GM10266 (cell line): ENCODE measurements at regions not wholly inside any gene's neighbourhood (a gene's known extent, or its start where the extent isn't known, plus 50 kb on each side); places are given as distances from the start of the nearest gene placed in this dataset.
"Not testable (repeated sequence)": the region's sequence is repeated elsewhere in the genome, so short reads cannot be mapped to it uniquely, and the experiment has no call there.

ENCODE experiments used
- DNase-seq: peaks from one replicate; pipeline ENCODE4 v3.0.0; 2012; ENCODE audit errors: extremely low spot score
- TF ChIP-seq, protein P1 (sequence below): IDR thresholded peaks from 2 replicates; pipeline ENCODE4 v1.5.1; 2012; ENCODE audit warnings: mild to moderate bottlenecking, low read depth; ENCODE audit not compliant: control insufficient read depth, insufficient read depth; ENCODE audit errors: missing control alignments

DNA sequence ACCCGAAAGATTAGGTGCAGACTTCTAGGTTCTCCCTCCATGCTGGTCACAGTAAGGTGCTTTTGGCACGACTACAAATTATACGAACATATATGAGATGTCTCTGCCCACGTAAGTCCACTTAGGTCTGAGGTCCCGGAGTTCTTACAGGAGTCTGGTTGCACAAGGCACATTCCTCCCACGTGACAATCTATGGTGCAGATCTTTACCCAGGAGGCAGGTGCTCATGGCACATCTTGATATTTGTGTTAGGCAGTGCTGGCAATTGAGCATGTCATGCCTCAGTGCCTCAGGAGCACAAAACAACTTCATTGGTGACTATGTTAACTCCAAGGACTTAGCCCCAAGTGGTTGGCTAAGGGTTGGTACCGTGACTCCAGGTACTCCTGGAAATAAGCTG lies 92.0 kb upstream of the AMN1 start:
- no peak for DNase-seq

GRCh38 chr12:31819427-31819826 lies 90.6 kb upstream of the AMN1 start:
- DNase-seq = no peak
- TF ChIP-seq, protein P1, sequence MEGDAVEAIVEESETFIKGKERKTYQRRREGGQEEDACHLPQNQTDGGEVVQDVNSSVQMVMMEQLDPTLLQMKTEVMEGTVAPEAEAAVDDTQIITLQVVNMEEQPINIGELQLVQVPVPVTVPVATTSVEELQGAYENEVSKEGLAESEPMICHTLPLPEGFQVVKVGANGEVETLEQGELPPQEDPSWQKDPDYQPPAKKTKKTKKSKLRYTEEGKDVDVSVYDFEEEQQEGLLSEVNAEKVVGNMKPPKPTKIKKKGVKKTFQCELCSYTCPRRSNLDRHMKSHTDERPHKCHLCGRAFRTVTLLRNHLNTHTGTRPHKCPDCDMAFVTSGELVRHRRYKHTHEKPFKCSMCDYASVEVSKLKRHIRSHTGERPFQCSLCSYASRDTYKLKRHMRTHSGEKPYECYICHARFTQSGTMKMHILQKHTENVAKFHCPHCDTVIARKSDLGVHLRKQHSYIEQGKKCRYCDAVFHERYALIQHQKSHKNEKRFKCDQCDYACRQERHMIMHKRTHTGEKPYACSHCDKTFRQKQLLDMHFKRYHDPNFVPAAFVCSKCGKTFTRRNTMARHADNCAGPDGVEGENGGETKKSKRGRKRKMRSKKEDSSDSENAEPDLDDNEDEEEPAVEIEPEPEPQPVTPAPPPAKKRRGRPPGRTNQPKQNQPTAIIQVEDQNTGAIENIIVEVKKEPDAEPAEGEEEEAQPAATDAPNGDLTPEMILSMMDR = no peak

More for the DNA sequence above, 92.0 kb upstream of the AMN1 start:
- TF ChIP-seq, protein P1 = no peak

DNA sequence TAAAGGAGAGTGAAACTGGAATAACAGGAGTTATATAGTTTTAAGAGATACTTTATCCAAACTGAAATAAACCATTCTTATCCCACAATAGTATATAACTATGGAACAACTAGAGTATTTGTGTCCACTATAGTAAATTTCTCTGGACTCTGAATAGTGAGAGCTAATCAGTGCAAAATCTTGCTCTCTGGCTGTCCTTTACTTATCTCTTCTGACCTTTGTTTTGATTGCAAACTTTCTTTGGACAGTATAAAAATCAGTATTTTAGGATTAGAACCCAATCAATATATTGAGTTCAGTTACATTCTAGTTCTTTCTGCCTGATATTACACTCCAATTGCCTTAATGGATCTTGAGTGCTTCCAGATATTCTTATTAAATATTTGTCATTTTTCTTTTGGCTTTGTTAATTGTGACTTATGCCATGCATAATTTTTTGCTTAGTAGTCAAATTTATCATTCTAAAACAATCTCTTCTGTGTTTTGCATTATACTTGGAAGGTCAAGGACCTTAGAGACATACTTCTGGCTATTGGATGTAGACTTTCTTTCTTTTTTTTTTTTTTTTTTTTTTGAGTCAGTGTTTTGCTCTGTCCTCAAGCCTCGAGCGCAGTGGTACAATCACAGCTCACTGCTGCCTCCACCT lies 89.9 kb upstream of the AMN1 start:
- TF ChIP-seq, protein P1 = no peak
- DNase-seq = no peak

DNA sequence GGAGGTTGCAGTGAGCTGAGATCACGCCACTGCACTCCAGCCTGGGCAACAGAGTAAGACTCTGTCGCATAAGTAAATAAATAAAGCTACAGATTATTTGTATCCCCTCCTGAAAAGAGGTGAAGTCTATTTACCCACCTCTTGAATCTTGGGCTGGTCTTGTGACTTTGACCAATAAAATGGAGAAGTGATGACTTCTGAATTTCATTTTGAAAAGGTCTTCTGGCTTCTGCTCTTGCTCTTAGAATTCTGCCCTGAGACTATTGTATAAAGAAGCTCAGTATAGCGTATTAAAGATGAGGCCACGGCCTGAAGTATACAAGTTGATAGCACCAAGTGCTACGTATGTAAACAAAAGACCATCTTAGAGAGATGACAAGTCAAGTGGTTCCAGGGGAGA lies 88.3 kb upstream of the AMN1 start:
- DNase-seq = no peak
- TF ChIP-seq, protein P1 = no peak

GRCh38 chr12:31815096-31815495 lies 86.3 kb upstream of the AMN1 start:
- TF ChIP-seq, protein P1 = no peak
- no peak for DNase-seq

GRCh38 chr12:31813305-31813704 lies 84.5 kb upstream of the AMN1 start:
- TF ChIP-seq, protein P1 = no peak
- no peak for DNase-seq

DNA sequence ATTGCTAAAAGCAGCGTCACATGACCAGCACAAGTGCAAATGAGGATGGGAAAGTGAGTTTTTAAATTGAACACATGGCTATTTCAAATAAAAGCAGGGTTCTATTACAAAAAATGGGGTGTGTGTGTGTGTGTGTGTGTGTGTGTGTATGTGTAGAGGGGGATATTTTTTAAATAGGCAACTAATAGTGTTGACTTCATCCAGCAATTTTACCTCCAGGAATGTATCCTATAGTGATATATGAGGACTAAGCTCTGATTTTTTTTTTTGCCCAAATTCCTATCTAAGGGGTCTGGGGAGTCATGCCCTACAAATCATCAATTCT lies 78.9 kb upstream of the AMN1 start:
- no peak for DNase-seq
- TF ChIP-seq, protein P1 = no peak

GRCh38 chr12:31807081-31807772 lies 78.4 kb upstream of the AMN1 start:
- DNase-seq = peak; percentile 42

GRCh38 chr12:31805681-31806080 lies 76.9 kb upstream of the AMN1 start:
- DNase-seq = not testable (repeated sequence)

DNA sequence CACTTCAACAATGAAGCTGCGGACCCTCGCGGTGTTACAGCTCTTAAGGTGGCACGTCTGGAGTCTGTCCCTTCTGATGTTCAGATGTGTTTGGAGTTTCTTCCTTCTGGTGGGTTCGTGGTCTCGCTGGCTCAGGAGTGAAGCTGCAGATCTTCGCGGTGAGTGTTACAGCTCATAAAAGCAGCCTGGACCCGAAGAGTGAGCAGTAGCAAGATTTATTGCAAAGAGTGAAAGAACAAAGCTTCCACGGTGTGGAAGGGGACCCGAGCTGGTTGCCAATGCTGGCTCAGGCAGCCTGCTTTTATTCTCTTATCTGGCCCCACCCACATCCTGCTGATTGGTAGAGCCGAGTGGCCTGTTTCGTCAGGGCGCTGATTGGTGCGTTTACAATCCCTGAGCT lies 75.9 kb upstream of the AMN1 start:
- not testable (repeated sequence) for DNase-seq
